HCT116 (cell line): ENCODE measurements at regions not wholly inside any gene's neighbourhood (a gene's known extent, or its start where the extent isn't known, plus 50 kb on each side); places are given as distances from the start of the nearest gene placed in this dataset.
"Not testable (repeated sequence)": the region's sequence is repeated elsewhere in the genome, so short reads cannot be mapped to it uniquely, and the experiment has no call there.

Experiments
- ATF3 ChIP-seq: IDR thresholded peaks from 2 replicates; pipeline ENCODE4 v1.6.1; 2012
- CEBPB ChIP-seq: IDR thresholded peaks from 2 replicates; pipeline ENCODE4 v1.6.1; 2012; ENCODE audit warnings: low read depth
- CTCF ChIP-seq, 3 experiments: fragments of 200-600 bp in 1 of 3; sonication (generic) in 1 of 3; IDR thresholded peaks in 2 of 3; conservative IDR thresholded peaks in 1 of 3; 2 replicates each; pipeline ENCODE4 v1.5.1; 2012 to 2017; ENCODE audit warnings: low read depth in 2 of 3, low read length in 2 of 3, antibody characterized with exemption in 1 of 3, borderline replicate concordance in 1 of 3, control low read depth in 1 of 3, mild to moderate bottlenecking in 1 of 3, mixed read lengths in 1 of 3, mixed run types in 1 of 3, moderate library complexity in 1 of 3; ENCODE audit not compliant: insufficient read depth in 1 of 3
- EZH2phosphoT487 ChIP-seq: fragments of 200-600 bp; IDR thresholded peaks from 2 replicates; pipeline ENCODE4 v1.6.1; 2018; ENCODE audit warnings: antibody characterized with exemption, borderline replicate concordance
- JUND ChIP-seq: IDR thresholded peaks from 2 replicates; pipeline ENCODE4 v1.6.1; 2012
- POLR2A ChIP-seq: IDR thresholded peaks from 2 replicates; pipeline ENCODE4 v1.7.0; 2011; ENCODE audit warnings: borderline replicate concordance; ENCODE audit not compliant: insufficient read depth, insufficient read length; ENCODE audit errors: extremely low read depth
- POLR2AphosphoS5 ChIP-seq: IDR thresholded peaks from 2 replicates; pipeline ENCODE4 v1.6.1; 2011; ENCODE audit warnings: mild to moderate bottlenecking, low read depth, low read length, moderate library complexity
- RAD21 ChIP-seq: IDR thresholded peaks from 2 replicates; pipeline ENCODE4 v1.6.1; 2012; ENCODE audit warnings: low read depth, mild to moderate bottlenecking
- REST ChIP-seq: IDR thresholded peaks from 2 replicates; pipeline ENCODE4 v1.6.1; 2012; ENCODE audit warnings: low read depth
- YY1 ChIP-seq: IDR thresholded peaks from 2 replicates; pipeline ENCODE4 v1.6.1; 2011; ENCODE audit warnings: low read length, low read depth, moderate library complexity, mild to moderate bottlenecking; ENCODE audit not compliant: insufficient replicate concordance; ENCODE audit errors: extremely low read depth
- ZBTB33 ChIP-seq: IDR thresholded peaks from 2 replicates; pipeline ENCODE4 v1.6.1; 2011; ENCODE audit warnings: mild to moderate bottlenecking, low read length, moderate library complexity; ENCODE audit not compliant: insufficient replicate concordance; ENCODE audit errors: extremely low read depth

GRCh38 chr1:81722631-81723328 lies 78.0 kb upstream of the ADGRL2 start:
- TF ChIP-seq POLR2AphosphoS5; POLR2A; CEBPB; ATF3; CTCF (IDR thresholded peaks at IDR 0.05 in 2 of 3, conservative IDR thresholded peaks at IDR 0.05 in 1 of 3; ENCODE audit: borderline replicate concordance in 1 of 3, insufficient read depth in 1 of 3, low read depth in 2 of 3, low read length in 2 of 3); EZH2phosphoT487; JUND; REST; YY1; RAD21; ZBTB33: not testable (repeated sequence)
